SK-N-MC (cell line): ENCODE measurements at regions not wholly inside any gene's neighbourhood (a gene's known extent, or its start where the extent isn't known, plus 50 kb on each side); places are given as distances from the start of the nearest gene placed in this dataset.

ENCODE experiments used
- EZH2 ChIP-seq: fragments of 200-600 bp; sonication (generic); IDR thresholded peaks from one replicate; pipeline ENCODE4 v1.6.1; 2017; ENCODE audit warnings: antibody characterized with exemption
- POLR2AphosphoS5 ChIP-seq: IDR thresholded peaks from 2 replicates; pipeline ENCODE4 v1.6.1; 2012; ENCODE audit warnings: mild to moderate bottlenecking, low read depth, low read length, borderline replicate concordance

DNA sequence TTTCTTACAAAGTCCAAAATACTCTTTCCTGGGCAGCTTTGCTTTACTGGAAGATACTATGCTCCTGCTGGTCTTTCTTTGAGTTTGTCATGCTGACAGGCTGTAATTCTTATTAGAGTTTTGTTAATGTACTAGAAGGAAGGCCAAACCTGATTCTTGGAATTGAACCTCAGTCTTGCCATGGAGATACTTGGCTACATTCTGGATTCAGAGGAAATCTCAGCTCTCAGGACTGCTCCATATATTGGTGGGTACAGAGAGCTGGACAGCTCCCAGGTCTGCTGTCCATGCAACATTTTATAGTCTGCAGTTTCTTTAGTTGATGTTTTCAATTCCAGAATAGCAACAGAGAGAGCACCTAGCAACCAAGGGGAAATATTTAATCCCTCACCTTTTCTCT is 363.1 kb upstream of the STXBP6 start:
- TF ChIP-seq EZH2 (no peak), POLR2AphosphoS5 (no peak)
